Vagina (tissue), 2 donors: ENCODE measurements at regions not wholly inside any gene's neighbourhood (a gene's known extent, or its start where the extent isn't known, plus 50 kb on each side); places are given as distances from the start of the nearest gene placed in this dataset.

Experiments used
- DNase-seq, 2 donors: peaks; one replicate each; pipeline ENCODE4 v3.0.0-alpha.2; 2017; ENCODE audit errors: extremely low spot score in 2 of 2
- H3K27ac ChIP-seq: fragments of 200-600 bp; sonication (generic); one replicate; pipeline ENCODE4 v1.5.1; 2019
- H3K27me3 ChIP-seq: fragments of 200-600 bp; sonication (generic); one replicate; pipeline ENCODE4 v1.5.1; 2019
- H3K36me3 ChIP-seq, 2 donors: fragments of 200-600 bp; sonication (generic); one replicate each; pipeline ENCODE4 v1.5.1; 2017 to 2019
- H3K4me1 ChIP-seq: fragments of 200-600 bp; sonication (generic); one replicate; pipeline ENCODE4 v1.5.1; 2019
- H3K4me3 ChIP-seq, 2 donors: fragments of 200-600 bp; sonication (generic); 1 replicate in 1 of 2; 2 replicates in 1 of 2; pipeline ENCODE4 v1.5.1; 2016 to 2019
- H3K9me3 ChIP-seq: fragments of 200-600 bp; sonication (generic); one replicate; pipeline ENCODE4 v1.5.1; 2019
- CTCF ChIP-seq, 3 experiments: fragments of 450-650 bp in 2 of 3; fragments of 200-600 bp in 1 of 3; sonication (generic) in 1 of 3; IDR thresholded peaks; one replicate each; pipeline ENCODE4 v1.5.1; 2017 to 2019; ENCODE audit warnings: antibody characterized with exemption in 3 of 3, mild to moderate bottlenecking in 2 of 3, moderate library complexity in 2 of 3
- POLR2A ChIP-seq, 2 donors: fragments of 450-650 bp; IDR thresholded peaks; one replicate each; pipeline ENCODE4 v1.6.1; 2017; ENCODE audit warnings: antibody characterized with exemption in 2 of 2, mild to moderate bottlenecking in 2 of 2, moderate library complexity in 2 of 2
- POLR2AphosphoS5 ChIP-seq, 2 donors: sonication (generic); formaldehyde crosslinking; IDR thresholded peaks; one replicate each; pipeline ENCODE4 v1.9.0; 2017; ENCODE audit warnings: antibody characterized with exemption in 2 of 2, mild to moderate bottlenecking in 2 of 2, low read depth in 1 of 2; ENCODE audit not compliant: insufficient read depth in 1 of 2
- intact Hi-C: fragments of 100-400 bp; cut with DNase I; formaldehyde crosslinking; loops from one replicate; pipeline ENCODE4 v1.15.1; 2023

DNA sequence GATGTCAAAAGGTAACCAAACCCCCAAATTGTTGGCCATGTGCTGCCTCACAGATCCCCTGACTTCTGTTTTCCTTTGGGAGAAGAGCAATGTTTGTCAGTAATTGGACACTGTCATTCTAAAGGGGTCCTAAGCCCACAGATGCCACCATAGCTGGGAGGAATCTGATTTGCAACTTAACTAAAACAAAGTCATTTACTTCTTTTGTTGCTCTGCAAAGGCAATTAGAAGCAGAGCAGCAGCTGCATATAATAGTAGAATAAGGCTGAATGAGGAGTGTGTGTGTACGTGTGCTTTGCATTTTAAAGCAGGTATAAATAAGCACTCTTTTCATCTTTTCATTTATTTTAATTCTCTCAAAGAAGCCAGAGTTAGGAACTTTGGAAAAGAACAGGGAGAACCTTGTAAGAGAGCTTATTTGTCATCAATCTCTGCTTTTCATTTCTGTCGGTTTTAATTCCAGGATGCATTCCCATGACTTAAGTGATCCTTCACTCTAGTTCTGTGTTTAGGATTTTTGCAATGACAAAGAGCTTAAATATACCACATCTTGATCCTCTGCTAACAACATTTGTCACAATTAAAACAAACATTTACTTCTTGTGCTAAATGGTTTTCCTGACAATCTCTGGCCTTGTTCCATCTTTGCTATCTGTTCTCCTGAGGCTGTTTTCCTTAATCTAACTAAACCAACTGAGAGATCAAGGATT lies 530.2 kb upstream of the CBLB start:
- no peaks in the 10 kb centered on the region for H3K4me1 ChIP-seq
- intact Hi-C loops = no loop called here
- H3K36me3 ChIP-seq = no peaks in the 10 kb centered on the region
- no peaks in the 10 kb centered on the region for H3K9me3 ChIP-seq
- no peak overlapping the region for H3K4me3 ChIP-seq
- DNase-seq = no peak
- no peak for TF ChIP-seq CTCF (IDR thresholded peaks at IDR 0.05)
- no peak for TF ChIP-seq POLR2A (IDR thresholded peaks at IDR 0.05)
- TF ChIP-seq POLR2AphosphoS5 (IDR thresholded peaks at IDR 0.05; ENCODE audit: insufficient read depth in 1 of 2, low read depth in 1 of 2) = no peak
- H3K27me3 ChIP-seq = no peaks in the 10 kb centered on the region
- no peak overlapping the region for H3K27ac ChIP-seq

DNA sequence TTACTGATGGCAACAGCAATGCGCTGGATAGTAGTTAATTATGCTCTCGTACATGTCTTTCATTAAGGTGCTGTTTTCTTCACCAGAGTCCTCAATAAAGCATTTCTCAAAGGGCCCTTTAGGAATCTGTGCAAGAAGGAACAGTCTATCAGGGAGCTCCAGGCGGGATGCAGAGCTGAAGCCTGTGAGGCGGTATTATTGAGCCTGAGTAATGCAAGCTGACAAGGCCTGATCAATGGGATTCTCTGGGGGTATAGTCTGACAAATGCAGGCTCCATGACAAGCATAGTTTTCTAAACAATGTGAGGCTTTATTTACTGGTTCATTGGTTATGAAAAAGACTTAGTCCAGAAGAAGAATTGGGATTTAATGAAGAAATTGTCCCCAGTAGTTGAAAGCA lies 530.9 kb upstream of the CBLB start:
- no peak overlapping the region for H3K4me3 ChIP-seq
- TF ChIP-seq CTCF (IDR thresholded peaks at IDR 0.05) (no peak), POLR2AphosphoS5 (IDR thresholded peaks at IDR 0.05; ENCODE audit: insufficient read depth in 1 of 2, low read depth in 1 of 2) (no peak), POLR2A (IDR thresholded peaks at IDR 0.05) (no peak)
- intact Hi-C loops = no loop called here
- H3K36me3 ChIP-seq = no peaks in the 10 kb centered on the region
- no peak overlapping the region for H3K27ac ChIP-seq
- DNase-seq = no peak
- H3K9me3 ChIP-seq = no peaks in the 10 kb centered on the region
- no peaks in the 10 kb centered on the region for H3K4me1 ChIP-seq
- no peaks in the 10 kb centered on the region for H3K27me3 ChIP-seq

- no peak overlapping the region for H3K4me3 ChIP-seq
- H3K4me1 ChIP-seq = no peaks in the 10 kb centered on the region
- no peaks in the 10 kb centered on the region for H3K27me3 ChIP-seq
- H3K36me3 ChIP-seq = no peaks in the 10 kb centered on the region
- no peak overlapping the region for H3K27ac ChIP-seq
- H3K9me3 ChIP-seq = no peaks in the 10 kb centered on the region
- TF ChIP-seq CTCF (IDR thresholded peaks at IDR 0.05) (no peak), POLR2AphosphoS5 (IDR thresholded peaks at IDR 0.05; ENCODE audit: insufficient read depth in 1 of 2, low read depth in 1 of 2) (no peak), POLR2A (IDR thresholded peaks at IDR 0.05) (no peak)
- DNase-seq = no peak
- intact Hi-C loops = no loop called here
These were observed 533.1 kb upstream of the CBLB start for GRCh38 chr3:106401666-106402490.

GRCh38 chr3:106403371-106404145 lies 534.7 kb upstream of the CBLB start:
- Histone ChIP-seq H3K27ac (no peak overlapping the region), H3K4me1 (no peaks in the 10 kb centered on the region), H3K9me3 (no peaks in the 10 kb centered on the region), H3K27me3 (no peaks in the 10 kb centered on the region), H3K4me3 (no peak overlapping the region), H3K36me3 (no peaks in the 10 kb centered on the region)
- no peak for TF ChIP-seq CTCF (IDR thresholded peaks at IDR 0.05)
- no peak for TF ChIP-seq POLR2A (IDR thresholded peaks at IDR 0.05)
- no peak for TF ChIP-seq POLR2AphosphoS5 (IDR thresholded peaks at IDR 0.05; ENCODE audit: insufficient read depth in 1 of 2, low read depth in 1 of 2)
- no peak for DNase-seq
- intact Hi-C loops = no loop called here
